ENCODE measurements at regions not wholly inside any gene's neighbourhood (a gene's known extent, or its start where the extent isn't known, plus 50 kb on each side); places are given as distances from the start of the nearest gene placed in this dataset.

DNA sequence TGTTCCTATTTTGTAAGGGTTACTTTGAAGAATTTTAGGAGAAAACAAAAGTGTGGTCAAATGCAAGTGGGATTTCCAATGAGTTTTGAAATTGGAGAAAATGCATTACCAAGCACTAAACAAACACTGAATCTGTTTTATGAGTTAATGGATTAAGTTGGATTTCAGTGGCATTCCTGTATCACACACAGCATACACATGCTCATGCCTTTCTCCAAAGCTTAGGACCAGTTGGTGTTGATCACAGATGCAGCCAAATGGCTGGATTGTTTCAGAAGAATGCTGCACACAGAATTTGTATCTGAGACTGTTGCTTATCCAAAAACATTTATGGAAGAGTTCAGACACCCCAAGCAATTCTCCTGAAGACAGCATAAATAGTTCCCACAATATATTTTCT, 611.1 kb downstream of the ACTL7B start:
- DNase-seq (ENCODE audit: low read depth): no peak

DNA sequence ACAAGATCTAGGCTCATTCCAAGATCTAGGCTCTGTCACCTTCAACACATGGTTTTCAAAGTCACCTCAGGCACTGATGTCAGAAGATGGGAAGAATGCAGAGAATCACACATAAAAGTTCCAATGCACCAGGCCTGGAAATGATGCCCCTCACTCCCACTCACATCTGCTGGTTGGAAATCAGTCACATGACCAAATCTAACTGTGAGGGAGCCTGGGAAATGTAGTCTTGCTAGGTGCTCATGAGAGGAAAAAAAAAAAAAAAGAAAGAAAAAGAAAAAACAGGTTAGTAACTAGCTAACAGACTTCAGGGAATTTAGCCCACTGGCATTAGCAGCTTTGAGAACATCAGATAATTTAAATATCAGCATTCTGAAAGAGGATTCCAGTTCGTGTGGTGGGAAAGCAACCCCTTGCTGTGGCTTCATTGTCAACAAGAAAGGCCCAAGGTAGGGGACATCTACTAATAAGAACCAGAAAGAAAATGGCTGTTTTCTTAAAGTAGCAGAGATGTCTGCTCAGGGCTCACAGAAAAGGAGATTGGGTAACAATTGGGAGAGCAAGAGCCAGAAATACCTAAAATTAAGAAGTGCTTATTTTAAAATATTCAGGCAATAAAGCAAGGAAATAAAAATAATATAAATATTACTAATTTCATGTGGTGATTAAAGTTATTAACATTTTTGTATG, 614.3 kb downstream of the ACTL7B start:
- no peak for DNase-seq (ENCODE audit: low read depth)

DNA sequence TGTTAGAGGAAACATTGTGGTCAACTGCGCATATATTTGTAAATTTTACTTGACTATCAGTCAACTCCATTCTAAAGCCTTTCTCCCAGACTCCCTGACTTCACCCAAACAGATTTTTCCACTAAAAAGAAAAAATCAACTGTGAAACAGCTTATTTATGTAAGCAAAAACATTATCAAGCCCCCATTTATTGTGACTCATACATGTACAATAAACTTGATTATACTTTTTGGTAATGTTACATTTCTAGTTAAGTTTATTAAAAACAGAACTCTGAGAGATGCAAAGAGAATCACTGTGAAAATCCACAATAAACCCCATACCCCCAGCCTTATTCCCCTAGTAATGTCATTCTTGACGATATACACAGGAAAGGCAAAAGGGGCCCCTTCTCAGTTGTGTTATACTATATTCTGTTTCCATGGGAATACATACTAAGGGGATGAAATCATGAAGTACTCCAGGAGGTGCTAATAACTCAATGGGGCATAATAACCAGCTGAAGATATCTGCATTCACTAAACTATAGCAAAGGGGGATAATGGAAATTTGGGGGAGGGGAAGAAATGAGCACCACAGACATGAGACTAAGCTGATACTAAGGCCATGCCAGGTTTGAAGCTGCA, 616.0 kb downstream of the ACTL7B start:
- DNase-seq (ENCODE audit: low read depth): no peak

DNA sequence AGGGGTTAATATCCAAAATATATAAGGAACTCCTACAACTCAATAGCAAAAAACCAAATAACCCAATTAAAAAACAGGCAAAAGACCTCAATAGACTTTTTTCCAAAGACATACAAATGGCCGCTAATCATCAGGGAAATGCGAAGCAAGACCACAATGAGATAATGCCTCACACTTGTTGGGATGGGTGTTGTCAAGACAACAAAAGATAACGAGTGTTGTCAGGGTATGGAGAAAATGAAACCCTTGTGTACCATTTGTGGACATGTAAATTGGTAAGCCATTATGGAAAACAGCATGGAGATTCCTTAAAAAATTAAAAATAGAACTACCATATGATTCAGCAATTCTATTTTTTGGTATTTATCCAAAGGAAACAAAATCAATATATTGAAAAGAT, 620.2 kb downstream of the ACTL7B start:
- DNase-seq (ENCODE audit: low read depth): peak; percentile 6

GRCh38 chr9:108234811-108235210, 621.0 kb downstream of the ACTL7B start:
- peak; percentile 12 for DNase-seq (ENCODE audit: low read depth)

- DNase-seq (ENCODE audit: low read depth): no peak
Measured at GRCh38 chr9:108225149-108225800, 630.5 kb downstream of the ACTL7B start.

- no peak for DNase-seq (ENCODE audit: low read depth)
Measured at GRCh38 chr9:108224716-108225115, 631.1 kb downstream of the ACTL7B start.

GRCh38 chr9:108219664-108220063, 636.1 kb downstream of the ACTL7B start:
- no peak for DNase-seq (ENCODE audit: low read depth)

- no peak for DNase-seq (ENCODE audit: low read depth)
Measured at GRCh38 chr9:108217431-108218349, 638.1 kb downstream of the ACTL7B start.

GRCh38 chr9:108213511-108213910, 642.3 kb downstream of the ACTL7B start:
- no peak for DNase-seq (ENCODE audit: low read depth)

- peak; percentile 21 for DNase-seq (ENCODE audit: low read depth)
Measured at GRCh38 chr9:108212184-108212583, 643.6 kb downstream of the ACTL7B start.

DNA sequence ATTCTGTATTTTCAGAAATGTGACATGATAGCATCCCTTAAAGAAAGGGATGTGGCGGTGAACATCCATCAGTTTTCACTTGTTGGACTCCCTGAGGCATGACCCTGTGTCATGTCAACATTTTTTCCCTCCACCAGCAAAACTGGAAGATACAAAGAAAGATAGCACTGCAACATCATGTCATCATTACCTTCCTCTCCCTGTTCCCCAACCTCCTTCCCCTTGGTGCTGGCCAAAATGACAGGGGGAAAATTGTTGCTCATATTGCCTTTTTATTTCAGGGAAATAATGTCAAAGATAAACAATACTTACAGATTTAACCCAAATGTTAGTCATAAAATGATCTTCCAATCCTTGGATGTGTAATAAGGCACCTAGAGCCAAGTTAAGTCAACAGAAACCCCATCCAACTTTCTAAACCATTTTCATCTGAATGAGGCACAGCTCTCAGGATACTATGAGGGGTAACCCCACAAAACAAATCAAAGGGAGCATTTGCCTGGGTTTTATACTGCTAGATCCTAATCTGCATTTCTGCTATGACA, 644.3 kb downstream of the ACTL7B start:
- DNase-seq (ENCODE audit: low read depth): no peak

GRCh38 chr9:108209132-108209685, 646.6 kb downstream of the ACTL7B start:
- DNase-seq (ENCODE audit: low read depth): no peak

DNA sequence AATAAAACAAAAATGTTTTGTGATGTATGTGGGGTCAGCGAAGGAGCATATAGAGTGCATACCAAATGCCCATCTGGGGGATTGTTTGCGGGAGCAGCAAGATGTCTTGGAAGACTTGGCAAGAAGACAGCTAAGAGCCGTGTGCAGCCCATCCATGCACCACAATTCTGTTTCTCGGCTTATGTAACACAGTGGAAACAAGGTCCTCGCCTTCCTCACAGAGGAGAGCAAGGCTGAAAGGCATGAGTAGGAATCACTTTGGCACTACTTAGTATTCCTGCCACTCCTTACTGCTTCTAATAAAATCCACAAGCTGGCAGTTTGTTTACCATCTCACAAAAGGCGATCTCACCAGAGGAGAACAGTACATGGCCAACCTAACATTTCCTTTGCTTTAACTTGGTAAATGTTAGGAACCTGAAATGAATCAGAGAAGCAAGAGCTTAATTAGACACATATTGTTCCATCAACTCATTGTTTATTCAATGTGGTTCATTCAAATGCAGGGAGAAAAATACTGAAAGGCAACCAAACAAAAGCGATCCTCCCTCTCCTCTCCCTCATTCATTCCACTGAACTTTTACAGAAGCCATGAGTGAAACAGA, 648.1 kb downstream of the ACTL7B start:
- peak; percentile 33 for DNase-seq (ENCODE audit: low read depth)

- DNase-seq (ENCODE audit: low read depth): peak; percentile 50
Measured at GRCh38 chr9:108205276-108205675, 650.5 kb downstream of the ACTL7B start.

DNA sequence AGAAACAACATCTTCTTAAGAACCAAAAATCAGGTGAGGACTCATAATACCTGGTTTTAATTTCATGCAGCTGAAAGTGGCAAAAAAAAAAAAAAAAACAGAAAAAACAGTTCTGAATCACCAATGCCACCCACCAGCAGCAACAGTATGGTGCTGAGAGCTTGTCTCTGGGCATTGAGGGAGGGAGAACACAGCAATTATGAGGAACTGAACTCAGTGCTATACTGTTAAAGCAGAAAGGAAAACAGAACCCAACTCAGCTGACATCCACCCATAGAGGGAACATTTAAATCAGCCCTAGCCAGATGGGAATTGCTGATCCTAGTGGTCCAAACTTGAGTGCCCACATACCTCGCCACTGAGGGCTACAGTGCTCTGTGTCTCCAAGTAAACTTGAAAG, 657.9 kb downstream of the ACTL7B start:
- no peak for DNase-seq (ENCODE audit: low read depth)

DNA sequence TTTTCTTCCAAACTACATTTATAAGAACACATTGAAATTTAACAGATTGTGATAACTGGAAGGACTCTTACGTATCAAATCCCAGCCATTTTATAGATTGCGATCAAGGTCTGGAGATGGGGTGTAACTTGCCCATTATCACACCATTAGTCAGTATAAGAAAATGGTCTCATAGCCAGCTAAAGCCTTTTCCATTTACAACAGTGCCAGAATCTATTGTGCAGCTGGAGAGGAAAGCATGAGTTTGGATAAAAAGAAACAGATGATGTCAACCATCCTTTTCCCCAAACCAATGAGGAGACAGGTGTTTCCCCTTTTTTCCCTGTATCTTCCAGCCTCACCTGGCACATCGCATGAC, 658.8 kb downstream of the ACTL7B start:
- no peak for DNase-seq (ENCODE audit: low read depth)

- DNase-seq (ENCODE audit: low read depth): no peak
Measured at GRCh38 chr9:108196332-108197007, 659.3 kb downstream of the ACTL7B start.

GRCh38 chr9:108194154-108194553, 661.6 kb downstream of the ACTL7B start:
- DNase-seq (ENCODE audit: low read depth): no peak

DNA sequence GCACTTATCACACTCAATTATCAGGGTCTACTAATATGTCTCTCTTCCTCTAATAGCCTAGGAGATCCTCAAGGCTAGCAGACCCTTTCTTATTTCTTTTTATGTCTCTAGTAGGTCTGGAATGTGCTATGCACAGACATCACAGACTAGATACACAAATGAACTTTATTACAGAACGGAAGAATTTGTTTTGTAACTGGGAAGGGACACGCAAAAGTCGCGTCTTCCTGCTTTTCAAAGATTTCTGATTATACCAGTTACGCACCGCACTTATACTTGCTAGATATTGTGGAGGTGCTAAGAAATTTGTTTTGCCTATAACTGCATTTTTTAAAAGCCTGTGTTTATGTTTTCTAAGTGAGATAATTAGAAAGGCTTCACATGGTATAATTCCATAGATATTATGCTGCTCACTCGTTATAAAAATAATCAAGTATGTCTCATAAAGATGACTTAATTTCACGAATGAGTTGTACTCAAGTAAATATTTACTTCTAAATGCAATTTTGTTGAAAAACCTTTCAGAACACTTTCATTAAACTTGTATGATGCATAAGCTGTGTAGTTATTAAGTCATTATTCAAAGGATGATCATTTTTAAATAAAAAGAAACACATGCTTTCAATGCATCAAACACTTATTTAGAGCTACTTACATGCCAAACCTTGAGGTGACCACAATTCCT, 662.6 kb downstream of the ACTL7B start:
- no peak for DNase-seq (ENCODE audit: low read depth)
